SK-N-SH (cell line): ENCODE measurements at regions not wholly inside any gene's neighbourhood (a gene's known extent, or its start where the extent isn't known, plus 50 kb on each side); places are given as distances from the start of the nearest gene placed in this dataset.

Source experiments
- CTCF ChIA-PET: fragments of 300-600, 350-600 bp; formaldehyde crosslinking; extraction: SDS; loops from one replicate; lab custom pipeline; 2021; lab: Yijun Ruan, JAX
- POLR2A ChIA-PET: fragments of 350-600 bp; sonication (Branson Sonifier 250); formaldehyde crosslinking; extraction: SDS; loops from one replicate; lab custom pipeline; 2020; ENCODE audit warnings: antibody characterized with exemption, inconsistent platforms; lab: Yijun Ruan, JAX
- DNase-seq: peaks from one replicate; pipeline ENCODE4 v3.0.0; 2012
- H2AFZ ChIP-seq: fragments of 200-600 bp; sonication (generic); 2 replicates; pipeline ENCODE4 v1.8.1; 2016; ENCODE audit warnings: antibody characterized with exemption, mild to moderate bottlenecking, low read depth
- H3F3A ChIP-seq: fragments of 200-600 bp; sonication (generic); replicated peaks from 2 replicates; pipeline ENCODE3; 2016; ENCODE audit warnings: antibody characterized with exemption, mild to moderate bottlenecking; ENCODE audit not compliant: insufficient read depth
- H3K27ac ChIP-seq, 2 experiments: fragments of 200-500 bp in 1 of 2; fragments of 200-600 bp in 1 of 2; sonication (Bioruptor generic) in 1 of 2; sonication (generic), shearing (Covaris generic) in 1 of 2; 2 replicates each; pipeline versions ENCODE4 v1.5.1 to v1.6.1; 2014 to 2016; ENCODE audit warnings: low read depth in 2 of 2, inconsistent platforms in 1 of 2, low read length in 1 of 2, mild to moderate bottlenecking in 1 of 2, mixed read lengths in 1 of 2
- H3K27me3 ChIP-seq: fragments of 200-600 bp; sonication (generic), shearing (Covaris generic); 2 replicates; pipeline ENCODE4 v1.6.1; 2016; ENCODE audit warnings: mixed run types; ENCODE audit not compliant: insufficient read depth
- H3K36me3 ChIP-seq, 2 experiments: fragments of 200-500 bp in 1 of 2; fragments of 200-600 bp in 1 of 2; sonication (Bioruptor generic) in 1 of 2; sonication (generic) in 1 of 2; replicated peaks in 1 of 2; 2 replicates each; pipeline versions ENCODE3 to v1.5.1; 2014 to 2016; ENCODE audit warnings: low read length in 1 of 2, mild to moderate bottlenecking in 1 of 2; ENCODE audit not compliant: insufficient read depth in 2 of 2, control insufficient read depth in 1 of 2
- H3K4me1 ChIP-seq, 2 experiments: fragments of 200-500 bp in 1 of 2; fragments of 200-600 bp in 1 of 2; sonication (Bioruptor generic) in 1 of 2; sonication (generic), shearing (Covaris generic) in 1 of 2; 2 replicates each; pipeline versions ENCODE4 v1.5.1 to v1.6.1; 2014 to 2016; ENCODE audit warnings: low read depth in 1 of 2, low read length in 1 of 2, mixed run types in 1 of 2; ENCODE audit not compliant: insufficient read depth in 2 of 2, control insufficient read depth in 1 of 2
- H3K4me2 ChIP-seq: fragments of 200-600 bp; sonication (generic), shearing (Covaris generic); 2 replicates; pipeline ENCODE4 v1.6.1; 2017; ENCODE audit warnings: mixed run types
- H3K4me3 ChIP-seq, 2 experiments: fragments of 200-500 bp in 1 of 2; fragments of 200-600 bp in 1 of 2; sonication (Bioruptor generic) in 1 of 2; sonication (generic), shearing (Covaris generic) in 1 of 2; 2 replicates each; pipeline versions ENCODE4 v1.5.1 to v1.8.1; 2014 to 2016; ENCODE audit warnings: low read depth in 2 of 2, inconsistent platforms in 1 of 2, low read length in 1 of 2, mild to moderate bottlenecking in 1 of 2, mixed read lengths in 1 of 2, moderate library complexity in 1 of 2
- H3K79me2 ChIP-seq: fragments of 200-600 bp; sonication (generic); 2 replicates; pipeline ENCODE4 v1.8.1; 2017; ENCODE audit warnings: mild to moderate bottlenecking; ENCODE audit not compliant: insufficient read depth
- H3K9ac ChIP-seq: fragments of 200-600 bp; sonication (generic); 2 replicates; pipeline ENCODE4 v1.6.1; 2017; ENCODE audit warnings: mixed run types
- H3K9me2 ChIP-seq: fragments of 200-600 bp; sonication (generic); 2 replicates; pipeline ENCODE4 v1.6.1; 2017; ENCODE audit warnings: mixed run types
- H3K9me3 ChIP-seq: fragments of 200-600 bp; sonication (generic); 2 replicates; pipeline ENCODE4 v1.6.1; 2017; ENCODE audit warnings: mixed run types, mild to moderate bottlenecking, moderate library complexity
- H4K20me1 ChIP-seq: fragments of 200-600 bp; sonication (generic); 2 replicates; pipeline ENCODE4 v1.6.1; 2017; ENCODE audit warnings: mild to moderate bottlenecking, mixed run types; ENCODE audit not compliant: insufficient read depth
- EZH2phosphoT487 ChIP-seq: fragments of 200-600 bp; sonication (generic); IDR thresholded peaks from 2 replicates; pipeline ENCODE4 v1.6.1; 2017; ENCODE audit warnings: low read depth, mixed run types, mild to moderate bottlenecking, antibody characterized with exemption, moderate library complexity, borderline replicate concordance
- GATA2 ChIP-seq: sonication (generic); formaldehyde crosslinking; IDR thresholded peaks from 2 replicates; pipeline ENCODE4 v1.5.0; 2020; ENCODE audit warnings: mild to moderate bottlenecking, missing genetic modification reagents
- JUND ChIP-seq: IDR thresholded peaks from 2 replicates; pipeline ENCODE4 v1.4.0; 2012
- MEF2A ChIP-seq: IDR thresholded peaks from 2 replicates; pipeline ENCODE4 v1.4.0; 2012; ENCODE audit warnings: low read depth, borderline replicate concordance
- NFIC ChIP-seq: IDR thresholded peaks from 2 replicates; pipeline ENCODE4 v1.4.0; 2012; ENCODE audit warnings: borderline replicate concordance
- POLR2AphosphoS5 ChIP-seq: IDR thresholded peaks from 2 replicates; pipeline ENCODE4 v1.6.1; 2012; ENCODE audit warnings: low read depth, low read length
- RAD21 ChIP-seq: IDR thresholded peaks from 2 replicates; pipeline ENCODE4 v1.6.1; 2012; ENCODE audit warnings: mild to moderate bottlenecking, low read length
- RFX5 ChIP-seq: IDR thresholded peaks from 2 replicates; pipeline ENCODE4 v1.6.1; 2012; ENCODE audit warnings: mild to moderate bottlenecking, improper control_type of control experiment, low read length
- SIN3A ChIP-seq: IDR thresholded peaks from 2 replicates; pipeline ENCODE4 v1.6.1; 2012; ENCODE audit warnings: low read depth, mild to moderate bottlenecking, low read length, moderate library complexity, borderline replicate concordance
- TCF12 ChIP-seq: IDR thresholded peaks from 2 replicates; pipeline ENCODE4 v1.4.0; 2012
- WGBS: methylation state at CpG from one replicate; pipeline ENCODE4 v1.1.6; 2017; ENCODE audit warnings: low lambda C conversion rate; 5-methylcytosine and 5-hydroxymethylcytosine counted together
- TF ChIP-seq, protein P1 (sequence below): fragments of 200-600 bp; sonication (generic); IDR thresholded peaks from 2 replicates; pipeline ENCODE4 v1.6.1; 2017; ENCODE audit warnings: antibody characterized with exemption, mild to moderate bottlenecking, moderate library complexity
- TF ChIP-seq, protein P2 (sequence below): IDR thresholded peaks from 2 replicates; pipeline ENCODE4 v1.6.1; 2012; ENCODE audit warnings: mild to moderate bottlenecking, low read depth, low read length, moderate library complexity
- TF ChIP-seq, protein P3 (sequence below): IDR thresholded peaks from 2 replicates; pipeline ENCODE4; 2012

DNA sequence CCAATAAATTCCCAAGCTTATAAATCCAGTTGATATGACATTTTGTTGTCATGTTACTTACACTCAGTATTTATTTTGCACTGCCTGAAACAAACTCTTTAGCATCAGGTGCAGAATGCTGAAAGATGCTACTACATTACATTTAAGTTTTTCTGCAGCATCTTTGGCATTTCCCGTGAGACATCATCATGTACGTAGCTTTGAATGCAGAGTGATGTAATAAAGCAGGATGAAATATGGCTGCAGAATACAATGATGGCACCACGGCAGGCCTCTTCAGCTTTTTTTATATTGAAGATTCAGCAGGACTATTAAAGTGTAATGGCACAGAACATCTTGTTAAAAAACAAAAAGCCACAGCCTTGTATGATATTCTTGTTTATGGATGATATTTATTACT lies 531.8 kb downstream of the NXPH1 start:
- Histone ChIP-seq H4K20me1 (no peaks in the 10 kb centered on the region), H3K4me2 (no peak overlapping the region), H3K9me2 (no peaks in the 10 kb centered on the region), H3K9me3 (no peaks in the 10 kb centered on the region), H3K36me3 (no peaks in the 10 kb centered on the region), H3K79me2 (no peaks in the 10 kb centered on the region), H3K4me3 (no peak overlapping the region), H3K27me3 (no peaks in the 10 kb centered on the region), H3K27ac (no peak overlapping the region), H3F3A (no peaks in the 10 kb centered on the region), H2AFZ (no peak overlapping the region), H3K4me1 (no peaks in the 10 kb centered on the region; a peak in 1 of 4 replicates), H3K9ac (no peak overlapping the region)
- DNase-seq, result no peak
- ChIA-PET CTCF (interaction anchor here (1.2 kb wide), 2 partner anchors 9 to 52 kb away, joined by 3 to 4 read pairs; no protein-coding TSS in a partner anchor), POLR2A (no interaction called here)
- TF ChIP-seq RAD21, result no peak
- TF ChIP-seq, protein P1, sequence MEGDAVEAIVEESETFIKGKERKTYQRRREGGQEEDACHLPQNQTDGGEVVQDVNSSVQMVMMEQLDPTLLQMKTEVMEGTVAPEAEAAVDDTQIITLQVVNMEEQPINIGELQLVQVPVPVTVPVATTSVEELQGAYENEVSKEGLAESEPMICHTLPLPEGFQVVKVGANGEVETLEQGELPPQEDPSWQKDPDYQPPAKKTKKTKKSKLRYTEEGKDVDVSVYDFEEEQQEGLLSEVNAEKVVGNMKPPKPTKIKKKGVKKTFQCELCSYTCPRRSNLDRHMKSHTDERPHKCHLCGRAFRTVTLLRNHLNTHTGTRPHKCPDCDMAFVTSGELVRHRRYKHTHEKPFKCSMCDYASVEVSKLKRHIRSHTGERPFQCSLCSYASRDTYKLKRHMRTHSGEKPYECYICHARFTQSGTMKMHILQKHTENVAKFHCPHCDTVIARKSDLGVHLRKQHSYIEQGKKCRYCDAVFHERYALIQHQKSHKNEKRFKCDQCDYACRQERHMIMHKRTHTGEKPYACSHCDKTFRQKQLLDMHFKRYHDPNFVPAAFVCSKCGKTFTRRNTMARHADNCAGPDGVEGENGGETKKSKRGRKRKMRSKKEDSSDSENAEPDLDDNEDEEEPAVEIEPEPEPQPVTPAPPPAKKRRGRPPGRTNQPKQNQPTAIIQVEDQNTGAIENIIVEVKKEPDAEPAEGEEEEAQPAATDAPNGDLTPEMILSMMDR, result no peak
- TF ChIP-seq EZH2phosphoT487, result no peak
- TF ChIP-seq JUND, result no peak
- TF ChIP-seq NFIC, result no peak
- TF ChIP-seq, protein P2, sequence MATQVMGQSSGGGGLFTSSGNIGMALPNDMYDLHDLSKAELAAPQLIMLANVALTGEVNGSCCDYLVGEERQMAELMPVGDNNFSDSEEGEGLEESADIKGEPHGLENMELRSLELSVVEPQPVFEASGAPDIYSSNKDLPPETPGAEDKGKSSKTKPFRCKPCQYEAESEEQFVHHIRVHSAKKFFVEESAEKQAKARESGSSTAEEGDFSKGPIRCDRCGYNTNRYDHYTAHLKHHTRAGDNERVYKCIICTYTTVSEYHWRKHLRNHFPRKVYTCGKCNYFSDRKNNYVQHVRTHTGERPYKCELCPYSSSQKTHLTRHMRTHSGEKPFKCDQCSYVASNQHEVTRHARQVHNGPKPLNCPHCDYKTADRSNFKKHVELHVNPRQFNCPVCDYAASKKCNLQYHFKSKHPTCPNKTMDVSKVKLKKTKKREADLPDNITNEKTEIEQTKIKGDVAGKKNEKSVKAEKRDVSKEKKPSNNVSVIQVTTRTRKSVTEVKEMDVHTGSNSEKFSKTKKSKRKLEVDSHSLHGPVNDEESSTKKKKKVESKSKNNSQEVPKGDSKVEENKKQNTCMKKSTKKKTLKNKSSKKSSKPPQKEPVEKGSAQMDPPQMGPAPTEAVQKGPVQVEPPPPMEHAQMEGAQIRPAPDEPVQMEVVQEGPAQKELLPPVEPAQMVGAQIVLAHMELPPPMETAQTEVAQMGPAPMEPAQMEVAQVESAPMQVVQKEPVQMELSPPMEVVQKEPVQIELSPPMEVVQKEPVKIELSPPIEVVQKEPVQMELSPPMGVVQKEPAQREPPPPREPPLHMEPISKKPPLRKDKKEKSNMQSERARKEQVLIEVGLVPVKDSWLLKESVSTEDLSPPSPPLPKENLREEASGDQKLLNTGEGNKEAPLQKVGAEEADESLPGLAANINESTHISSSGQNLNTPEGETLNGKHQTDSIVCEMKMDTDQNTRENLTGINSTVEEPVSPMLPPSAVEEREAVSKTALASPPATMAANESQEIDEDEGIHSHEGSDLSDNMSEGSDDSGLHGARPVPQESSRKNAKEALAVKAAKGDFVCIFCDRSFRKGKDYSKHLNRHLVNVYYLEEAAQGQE, result no peak
- no peak for TF ChIP-seq POLR2AphosphoS5
- no peak for TF ChIP-seq MEF2A
- no peak for TF ChIP-seq RFX5
- TF ChIP-seq GATA2 (CRISPR knock-in tag), result no peak
- TF ChIP-seq TCF12, result no peak
- no peak for TF ChIP-seq SIN3A
- TF ChIP-seq, protein P3, sequence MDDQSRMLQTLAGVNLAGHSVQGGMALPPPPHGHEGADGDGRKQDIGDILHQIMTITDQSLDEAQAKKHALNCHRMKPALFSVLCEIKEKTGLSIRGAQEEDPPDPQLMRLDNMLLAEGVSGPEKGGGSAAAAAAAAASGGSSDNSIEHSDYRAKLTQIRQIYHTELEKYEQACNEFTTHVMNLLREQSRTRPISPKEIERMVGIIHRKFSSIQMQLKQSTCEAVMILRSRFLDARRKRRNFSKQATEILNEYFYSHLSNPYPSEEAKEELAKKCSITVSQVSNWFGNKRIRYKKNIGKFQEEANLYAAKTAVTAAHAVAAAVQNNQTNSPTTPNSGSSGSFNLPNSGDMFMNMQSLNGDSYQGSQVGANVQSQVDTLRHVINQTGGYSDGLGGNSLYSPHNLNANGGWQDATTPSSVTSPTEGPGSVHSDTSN, result no peak
- 54% methylated on average over 3 of the region's 3 CpGs for WGBS
